Upper lobe of right lung (tissue), 1 donor: ENCODE measurements at regions not wholly inside any gene's neighbourhood (a gene's known extent, or its start where the extent isn't known, plus 50 kb on each side); places are given as distances from the start of the nearest gene placed in this dataset.

Experiments
- ATAC-seq: fragments of 200-7000 bp; cut with Tn5 transposase; one replicate; pipeline ENCODE4 v1.9.1; 2020; ENCODE audit warnings: mild to moderate bottlenecking, moderate library complexity
- DNase-seq: peaks from one replicate; pipeline ENCODE4 v3.0.0-alpha.2; 2020
- H3K27ac ChIP-seq: fragments of 200-600 bp; one replicate; pipeline ENCODE4 v1.8.0; 2022
- H3K27me3 ChIP-seq: fragments of 200-600 bp; one replicate; pipeline ENCODE4 v1.8.0; 2022; ENCODE audit warnings: mild to moderate bottlenecking
- H3K36me3 ChIP-seq: fragments of 200-600 bp; one replicate; pipeline ENCODE4 v1.8.0; 2022
- H3K4me1 ChIP-seq: fragments of 200-600 bp; one replicate; pipeline ENCODE4 v1.8.0; 2022
- H3K4me3 ChIP-seq: fragments of 200-600 bp; one replicate; pipeline ENCODE4 v1.8.0; 2022; ENCODE audit warnings: mild to moderate bottlenecking
- H3K9me3 ChIP-seq: fragments of 200-600 bp; one replicate; pipeline ENCODE4 v1.8.0; 2022
- CTCF ChIP-seq: fragments of 200-600 bp; IDR thresholded peaks from one replicate; pipeline ENCODE4 v1.8.0; 2022; ENCODE audit warnings: antibody characterized with exemption
- intact Hi-C: fragments of 100-400 bp; cut with DNase I; formaldehyde crosslinking; loops from one replicate; pipeline ENCODE4 v1.11.0; 2022
- donor health status: DM: no; HTN: yes; CAD: no; lungs with severe emphysema.

GRCh38 chr11:116618461-116618860 lies 154.3 kb downstream of the BUD13 start:
- Histone ChIP-seq H3K27ac (no peak overlapping the region), H3K9me3 (no peaks in the 10 kb centered on the region), H3K4me3 (no peak overlapping the region), H3K27me3 (no peaks in the 10 kb centered on the region), H3K36me3 (no peaks in the 10 kb centered on the region), H3K4me1 (no peaks in the 10 kb centered on the region)
- TF ChIP-seq CTCF, result no peak
- DNase-seq, result no peak
- intact Hi-C loops, result no loop called here
- ATAC-seq, result no peak

GRCh38 chr11:116615211-116615865 lies 157.4 kb downstream of the BUD13 start:
- Histone ChIP-seq H3K4me3 (no peak overlapping the region), H3K9me3 (no peaks in the 10 kb centered on the region), H3K4me1 (no peaks in the 10 kb centered on the region), H3K27me3 (no peaks in the 10 kb centered on the region), H3K36me3 (no peaks in the 10 kb centered on the region), H3K27ac (no peak overlapping the region)
- TF ChIP-seq CTCF, result no peak
- DNase-seq (no peak), ATAC-seq (no peak)
- intact Hi-C loops, result no loop called here

- Histone ChIP-seq H3K36me3 (no peaks in the 10 kb centered on the region), H3K27me3 (no peaks in the 10 kb centered on the region), H3K4me1 (no peaks in the 10 kb centered on the region), H3K9me3 (no peaks in the 10 kb centered on the region), H3K4me3 (no peak overlapping the region), H3K27ac (no peak overlapping the region)
- ATAC-seq (no peak), DNase-seq (no peak)
- no peak for TF ChIP-seq CTCF
- intact Hi-C loops, result no loop called here
Observed at GRCh38 chr11:116614306-116615210, 158.2 kb downstream of the BUD13 start.

- intact Hi-C loops, result no loop called here
- no peak for DNase-seq
- ATAC-seq, result no peak
Observed at GRCh38 chr11:116613206-116613875, 159.4 kb downstream of the BUD13 start.

More at GRCh38 chr11:116613206-116613875, 159.4 kb downstream of the BUD13 start:
- no peaks in the 10 kb centered on the region for H3K9me3 ChIP-seq
- no peak for TF ChIP-seq CTCF
- no peaks in the 10 kb centered on the region for H3K36me3 ChIP-seq
- H3K4me1 ChIP-seq, result no peaks in the 10 kb centered on the region
- no peaks in the 10 kb centered on the region for H3K27me3 ChIP-seq
- H3K27ac ChIP-seq, result no peak overlapping the region
- no peak overlapping the region for H3K4me3 ChIP-seq
